NCI-H2196 (cell line): ENCODE measurements at regions not wholly inside any gene's neighbourhood (a gene's known extent, or its start where the extent isn't known, plus 50 kb on each side); places are given as distances from the start of the nearest gene placed in this dataset.
"Not testable (repeated sequence)": the region's sequence is repeated elsewhere in the genome, so short reads cannot be mapped to it uniquely, and the experiment has no call there.

Experiments used
- DNase-seq: peaks from one replicate; lab custom pipeline; 2025; ENCODE audit not compliant: unreplicated experiment; lab: John Stamatoyannopoulos, UW

DNA sequence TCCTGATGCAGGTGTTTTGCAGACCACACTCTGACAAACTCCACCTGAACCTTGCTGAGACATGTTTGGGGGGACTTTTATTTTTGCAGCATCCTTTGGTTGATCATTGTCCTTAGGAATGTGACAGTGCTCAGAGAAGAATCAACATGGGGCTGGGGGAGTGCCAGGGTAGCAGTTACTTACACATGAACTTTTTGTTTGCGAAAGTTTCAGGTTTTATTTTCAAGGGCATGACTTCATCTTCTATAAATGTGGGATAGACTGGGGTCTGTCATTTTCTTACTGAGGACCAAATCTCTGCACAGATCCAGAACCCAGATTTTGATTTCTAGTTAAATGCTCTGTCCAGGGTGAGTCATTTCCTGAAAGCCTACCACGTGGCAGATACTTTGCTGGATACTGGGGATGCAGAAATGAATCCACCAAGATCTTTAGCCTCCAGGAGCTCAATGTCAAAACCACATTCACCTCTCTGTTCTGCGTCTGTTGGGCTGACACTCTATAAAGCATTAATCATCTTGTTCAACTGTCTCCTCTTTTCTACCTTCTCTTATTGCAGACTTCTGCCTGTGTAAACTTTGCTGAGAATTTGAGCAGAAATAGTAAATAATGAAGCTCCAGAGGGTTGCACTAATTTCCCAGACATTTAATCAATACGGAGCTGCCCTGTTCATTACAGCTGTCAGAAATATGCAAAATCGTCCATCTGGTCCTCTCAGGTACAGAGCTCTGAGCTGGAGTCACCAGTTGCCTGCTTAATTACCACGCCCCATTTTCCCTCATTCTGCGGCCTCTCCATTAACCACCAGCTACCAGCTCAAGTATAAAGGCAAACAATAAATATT, 387.9 kb downstream of the MIAT start:
- DNase-seq: no peak

DNA sequence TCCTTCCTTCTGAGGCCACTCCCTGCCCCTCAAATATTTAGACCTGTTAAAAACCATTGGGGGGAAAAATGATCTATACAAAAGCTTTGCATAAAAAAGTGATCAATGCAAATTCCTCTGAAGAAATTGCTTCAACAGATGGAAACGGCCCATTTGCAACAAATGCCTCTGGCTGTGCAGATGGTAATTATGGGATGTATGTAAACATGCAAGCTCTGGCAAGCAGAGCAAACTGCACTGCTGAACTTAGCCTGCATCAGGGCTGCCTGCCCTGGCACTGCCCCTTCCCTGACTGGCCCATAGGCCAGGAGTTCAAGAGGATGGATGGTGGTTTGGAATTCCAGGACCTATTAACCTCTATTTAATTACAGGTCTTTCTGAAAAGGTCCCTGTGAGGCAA, 388.7 kb downstream of the MIAT start:
- DNase-seq: peak; percentile 2

DNA sequence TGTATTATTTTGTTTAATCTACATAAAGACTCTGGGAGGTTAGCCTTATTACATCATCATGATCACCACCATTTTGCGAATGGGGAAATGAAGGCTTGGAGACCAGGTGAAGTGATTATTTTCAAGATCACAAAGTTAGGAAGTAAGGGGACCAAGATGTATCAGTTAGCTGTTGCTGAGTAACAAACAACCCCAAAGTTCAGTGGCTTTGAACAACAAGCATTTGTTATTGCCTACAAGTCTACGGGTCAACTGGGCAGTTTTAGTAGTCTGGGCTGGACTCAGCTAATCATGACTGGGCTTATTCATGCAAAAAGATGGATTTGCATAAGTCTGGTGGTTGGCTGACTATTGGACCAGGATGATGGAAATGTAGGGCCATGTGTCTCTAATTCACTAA, 389.2 kb downstream of the MIAT start:
- DNase-seq: no peak

DNA sequence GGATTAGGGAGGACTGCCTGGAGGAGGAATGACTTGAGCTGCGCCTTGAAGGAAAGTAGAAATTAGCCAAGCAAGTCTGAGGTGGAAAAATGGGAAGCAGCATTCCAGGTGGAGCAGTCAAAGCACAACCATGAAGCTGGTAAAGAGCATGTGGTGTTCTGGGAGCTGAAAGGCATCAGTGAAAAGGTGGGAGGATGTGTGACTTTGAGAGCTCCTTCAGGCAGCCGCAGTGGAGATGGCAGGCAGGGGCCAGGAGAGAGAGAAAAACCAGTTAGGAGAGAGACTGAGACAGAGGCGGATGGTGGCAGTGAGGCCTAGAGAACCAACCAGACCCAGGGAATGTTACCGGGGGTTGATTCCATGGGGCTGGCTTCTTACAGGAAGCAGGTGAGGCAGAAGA, 393.4 kb downstream of the MIAT start:
- DNase-seq: no peak

DNA sequence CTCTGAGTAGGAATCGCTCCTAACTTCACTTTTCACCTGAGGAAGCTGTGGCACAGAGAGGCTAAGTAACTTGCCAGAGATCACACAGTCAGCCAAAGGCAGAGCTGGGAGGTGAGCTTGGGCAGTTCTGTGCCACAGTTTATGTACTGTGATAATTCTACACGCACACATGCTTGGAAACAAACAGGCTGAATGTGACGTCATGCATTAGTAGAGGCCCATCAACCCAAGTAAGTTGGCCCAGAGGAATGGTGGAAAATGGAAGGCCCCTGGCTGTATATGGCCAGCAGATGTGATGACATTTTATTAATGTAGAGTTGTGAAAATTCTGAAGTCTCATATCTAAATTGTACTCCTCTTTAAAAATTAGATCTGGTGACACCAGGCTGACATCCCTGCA, 394.0 kb downstream of the MIAT start:
- DNase-seq: no peak

DNA sequence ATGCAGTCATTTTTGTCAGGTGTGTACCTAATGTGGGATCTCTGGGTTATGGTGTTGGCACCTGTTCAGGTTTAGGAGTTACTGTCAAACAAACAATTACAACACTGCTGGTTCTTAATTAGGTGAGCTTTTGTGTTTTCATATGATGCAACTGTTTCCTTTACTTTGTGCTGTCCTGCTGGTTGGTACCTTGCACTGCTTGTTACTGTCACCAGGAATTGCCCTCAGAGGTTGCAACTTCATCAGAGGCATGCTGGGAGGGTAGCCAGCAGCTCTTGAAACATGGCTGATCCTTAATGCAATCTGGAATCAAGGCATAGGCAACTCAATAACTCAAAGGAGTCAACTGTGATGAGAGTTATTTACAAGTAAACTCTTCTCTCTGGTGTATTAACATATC, 400.3 kb downstream of the MIAT start:
- DNase-seq: no peak

DNA sequence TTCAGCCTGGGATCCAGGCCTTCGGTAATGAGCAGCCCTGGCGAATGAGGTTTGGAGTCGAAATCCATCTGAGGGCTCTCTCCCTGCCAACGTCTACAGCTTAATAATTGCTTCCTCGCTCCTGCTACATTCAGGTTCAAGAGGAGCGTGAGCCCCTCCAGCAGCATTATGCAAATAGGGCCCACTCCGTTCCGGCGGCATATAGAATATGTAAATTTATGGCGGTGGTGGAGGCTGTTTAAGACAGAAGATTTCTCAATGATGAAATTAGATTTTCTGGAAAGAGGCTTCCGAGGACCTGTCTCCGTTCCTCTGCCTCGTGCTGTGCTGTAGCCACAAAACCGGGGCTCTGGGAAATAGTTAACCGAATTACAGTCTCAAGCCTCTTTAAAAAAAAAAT, 402.8 kb downstream of the MIAT start:
- no peak for DNase-seq

DNA sequence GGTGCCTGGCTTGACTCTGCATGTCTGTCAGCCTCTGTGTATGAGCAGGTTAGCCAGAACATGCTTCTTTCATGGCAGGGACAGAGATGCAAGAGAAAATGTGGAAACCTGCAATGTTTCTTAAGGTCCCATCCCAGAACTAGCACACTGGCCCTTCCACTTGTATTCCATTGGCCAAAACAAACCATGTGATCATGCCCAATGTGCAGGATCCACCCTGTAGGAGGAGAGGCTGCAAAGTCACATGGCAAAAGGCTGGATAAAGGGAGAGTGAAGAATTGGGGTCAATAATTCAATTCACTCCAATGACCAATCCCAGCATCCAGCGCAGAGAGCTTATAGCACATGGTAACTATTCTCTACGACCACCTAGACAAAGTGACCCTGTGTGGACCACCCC, 405.5 kb downstream of the MIAT start:
- DNase-seq: no peak

DNA sequence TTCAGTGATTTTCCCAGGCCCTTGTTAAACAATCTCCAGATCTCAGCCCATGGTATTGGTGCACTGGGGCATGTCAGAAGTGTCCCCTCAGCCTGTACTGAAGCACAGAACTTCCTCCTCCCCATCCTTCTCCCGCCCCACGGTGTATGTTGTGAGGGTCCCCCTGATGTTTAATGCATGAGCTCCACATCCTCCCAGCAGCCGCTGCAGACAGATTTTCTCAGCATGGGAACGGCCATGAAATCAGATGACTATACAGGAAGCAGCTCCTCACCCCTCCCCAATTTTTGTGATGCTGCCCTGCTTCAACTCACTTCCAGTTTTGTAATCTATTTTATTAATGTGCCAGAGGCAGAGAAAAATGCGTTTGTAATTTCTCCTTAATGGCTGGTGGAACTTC, 406.0 kb downstream of the MIAT start:
- DNase-seq: no peak

DNA sequence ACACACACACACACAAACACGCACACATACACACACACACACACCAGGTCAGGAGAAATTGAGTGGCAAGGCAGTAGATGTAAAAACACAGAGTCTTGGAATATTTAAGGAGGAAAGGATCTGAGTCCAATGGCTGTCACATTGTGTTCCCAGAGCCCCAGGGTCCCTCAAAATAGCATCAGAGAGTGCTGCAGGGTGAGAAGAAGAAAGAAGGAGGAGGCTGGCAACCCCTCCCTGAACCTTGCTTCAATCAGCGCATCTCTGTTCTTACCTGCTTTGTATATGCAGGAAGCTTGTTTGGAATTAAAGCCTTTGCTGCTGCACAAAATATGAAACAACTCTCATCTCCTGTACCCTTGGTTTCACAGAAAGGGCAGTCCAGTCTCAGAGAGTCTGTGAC, 406.5 kb downstream of the MIAT start:
- no peak for DNase-seq

DNA sequence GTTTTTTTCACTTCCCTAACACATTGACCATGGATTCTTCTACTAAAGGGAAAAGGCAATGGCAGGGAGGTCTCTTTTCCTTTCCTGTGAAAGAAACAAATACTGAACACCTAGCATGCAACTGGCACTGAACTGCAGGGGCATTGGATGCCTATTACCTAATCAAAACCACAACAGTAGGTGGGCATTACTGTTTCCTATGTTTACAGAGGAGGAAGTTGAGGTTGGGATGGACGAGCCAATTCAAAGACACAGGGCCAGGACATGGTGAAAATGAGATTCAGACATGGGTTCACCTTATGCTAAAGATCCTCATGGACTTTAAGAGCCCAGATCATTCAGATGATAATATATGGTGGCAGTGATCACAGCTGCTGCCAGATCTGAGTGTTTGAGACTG, 407.0 kb downstream of the MIAT start:
- no peak for DNase-seq

DNA sequence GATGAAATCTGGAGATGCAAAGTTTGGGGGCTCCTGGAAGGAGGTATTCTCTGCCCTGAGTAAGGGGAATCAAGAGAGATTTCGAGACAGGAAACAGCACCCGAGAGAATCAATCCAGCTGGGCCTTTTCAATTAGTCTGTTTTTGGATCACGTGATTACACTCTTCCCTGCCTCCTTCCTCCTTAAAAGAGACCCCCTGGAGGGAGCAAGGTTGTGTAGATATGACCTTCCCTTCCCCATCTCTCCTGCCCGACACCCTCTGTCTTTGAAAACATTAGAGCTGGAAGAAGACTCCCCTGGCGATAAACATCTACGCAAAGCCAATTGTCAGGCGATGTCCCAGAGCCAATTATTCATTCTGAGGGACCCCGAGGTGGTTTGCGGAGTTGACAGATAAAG, 407.9 kb downstream of the MIAT start:
- no peak for DNase-seq

DNA sequence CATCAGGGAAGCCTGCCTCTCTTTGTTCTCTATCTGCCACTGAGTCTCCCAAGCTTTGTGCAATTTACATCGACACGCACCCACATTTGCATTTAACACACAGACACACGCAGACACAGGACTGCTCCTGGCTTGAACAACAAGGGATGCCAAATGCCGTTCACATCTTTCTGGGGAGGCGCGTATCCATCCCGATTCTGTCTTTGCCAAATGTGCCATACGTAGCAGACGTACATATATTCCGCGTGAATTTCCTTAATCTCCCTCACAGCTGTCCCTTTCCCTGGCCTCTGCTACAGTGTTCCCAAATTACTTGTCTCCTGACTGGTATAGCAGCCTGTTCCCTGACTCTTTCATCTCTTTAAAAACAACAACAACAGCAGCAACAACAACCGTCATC, 409.5 kb downstream of the MIAT start:
- DNase-seq: no peak

DNA sequence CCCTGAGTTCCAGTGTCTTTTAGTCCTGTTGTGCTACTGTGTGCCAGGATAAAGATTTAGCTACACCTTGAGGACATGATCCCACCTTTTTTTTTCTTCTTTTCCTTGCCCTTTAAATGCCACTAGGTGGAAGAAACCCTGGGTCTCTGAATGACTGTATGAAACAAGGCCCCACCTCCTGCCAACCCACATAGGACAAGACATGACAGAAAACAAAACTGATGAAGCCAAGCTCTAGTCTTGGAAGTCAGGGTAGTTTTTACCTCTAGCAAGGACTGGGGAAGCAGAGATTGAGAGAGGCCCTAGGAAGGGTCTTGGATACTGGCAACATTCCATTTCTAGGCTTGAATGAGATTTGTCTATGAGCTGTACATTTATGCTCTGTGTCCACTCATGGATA, 410.7 kb downstream of the MIAT start:
- DNase-seq: no peak

DNA sequence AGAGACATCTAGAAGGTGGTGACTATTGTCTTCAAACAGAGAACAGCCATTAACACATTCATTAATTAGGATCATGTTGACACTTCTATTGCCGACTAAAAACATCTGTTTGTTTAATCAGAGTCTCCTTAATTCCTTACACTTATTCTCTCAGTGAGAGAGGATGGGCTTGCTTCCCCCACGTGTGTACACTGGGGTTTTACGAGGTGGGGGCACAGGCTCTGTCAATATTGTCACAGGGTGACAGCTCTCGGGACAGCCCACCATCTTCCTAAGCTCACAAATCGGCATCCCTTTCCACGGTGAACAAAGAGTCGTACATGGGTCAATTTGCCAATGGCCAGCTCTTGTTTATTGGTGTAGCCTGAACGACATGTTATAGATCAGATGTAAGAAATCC, 413.2 kb downstream of the MIAT start:
- DNase-seq: no peak

DNA sequence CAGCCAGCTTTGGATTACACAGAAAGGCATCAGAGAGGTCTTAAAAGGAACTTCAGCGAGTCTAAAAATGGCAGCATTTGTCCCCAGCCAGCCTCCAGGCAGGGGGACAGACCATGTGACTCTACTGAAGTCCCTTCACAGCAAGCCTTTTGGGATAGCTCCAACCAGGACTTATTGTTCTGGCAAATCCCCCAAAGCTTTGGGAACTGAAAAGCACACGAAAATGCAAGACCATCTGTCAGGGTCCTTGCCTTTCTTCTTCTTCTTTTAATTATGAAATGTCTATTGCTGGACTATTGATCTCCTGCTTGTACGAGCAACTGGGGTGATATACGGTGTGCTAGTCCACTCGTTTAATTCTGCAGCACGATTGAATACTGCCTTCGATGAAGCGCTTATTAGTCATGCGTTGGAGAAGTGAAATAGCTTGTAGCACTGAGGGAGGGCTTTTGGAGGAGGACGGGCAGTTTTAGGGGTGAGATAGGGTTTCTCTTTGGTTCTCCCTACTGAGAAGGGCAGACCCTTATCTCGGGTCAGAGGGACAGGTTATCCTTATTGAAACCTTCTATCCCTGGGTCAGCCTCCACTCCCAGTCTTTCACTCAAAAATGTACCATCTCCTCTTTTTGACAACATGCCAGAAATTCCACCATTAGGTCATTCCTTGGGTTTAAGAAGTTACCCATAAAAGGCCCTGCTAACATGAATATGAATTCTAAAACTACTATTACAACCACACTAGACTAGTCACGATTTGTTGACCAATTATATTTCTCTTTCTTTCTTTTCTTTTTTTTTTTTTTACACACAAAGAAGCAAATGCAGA, 416.4 kb downstream of the MIAT start:
- DNase-seq: no peak

DNA sequence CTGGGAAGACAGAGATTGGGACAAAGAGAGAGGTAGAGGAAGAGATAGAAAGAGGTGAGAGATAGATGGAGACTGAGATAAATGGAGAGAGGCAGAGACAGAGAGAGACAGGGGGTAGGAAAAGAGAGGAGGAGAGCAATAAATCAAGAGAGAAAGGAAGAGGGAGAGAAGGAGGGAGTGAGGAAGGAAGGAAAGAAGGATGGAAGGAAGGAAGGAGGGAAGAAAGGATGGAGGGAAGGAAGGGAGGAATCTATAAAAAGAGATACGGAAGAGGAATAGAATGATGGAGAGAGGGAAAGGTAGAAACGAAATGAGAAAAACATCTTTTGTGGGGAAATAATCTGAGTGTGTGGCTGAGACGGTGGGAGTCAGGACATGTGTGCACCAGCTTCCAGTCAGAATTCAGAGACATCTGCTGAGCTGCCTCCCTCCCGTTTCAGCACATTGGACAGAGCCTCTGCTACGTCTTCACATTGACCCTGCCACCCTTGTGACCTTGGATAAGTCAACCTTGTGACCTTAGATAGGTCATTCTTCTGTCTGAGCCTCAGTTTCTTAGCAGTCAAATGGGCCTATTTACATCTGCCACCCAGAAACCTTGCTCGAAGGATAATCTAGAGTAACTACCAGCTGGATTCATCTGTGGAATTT, 417.8 kb downstream of the MIAT start:
- DNase-seq: no peak

DNA sequence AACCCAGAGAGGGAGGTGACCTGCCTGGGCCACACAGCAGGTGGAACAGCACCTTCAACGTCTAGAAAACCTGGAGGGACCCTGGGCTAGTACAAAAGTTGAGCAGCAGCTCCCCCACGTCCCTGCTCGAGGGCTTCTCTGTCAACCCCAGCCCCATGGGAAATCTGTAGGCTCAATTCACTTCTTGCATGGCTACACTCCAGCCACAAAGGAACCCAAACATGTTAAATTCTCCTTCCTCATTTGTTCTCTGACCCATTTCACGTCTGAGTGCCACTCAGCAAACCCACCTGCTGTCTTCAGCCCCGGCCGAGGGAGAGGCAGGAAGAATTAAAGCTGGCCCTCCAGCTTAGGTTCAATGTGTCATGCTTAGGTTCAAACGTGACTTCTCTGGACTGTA, 418.5 kb downstream of the MIAT start:
- no peak for DNase-seq

DNA sequence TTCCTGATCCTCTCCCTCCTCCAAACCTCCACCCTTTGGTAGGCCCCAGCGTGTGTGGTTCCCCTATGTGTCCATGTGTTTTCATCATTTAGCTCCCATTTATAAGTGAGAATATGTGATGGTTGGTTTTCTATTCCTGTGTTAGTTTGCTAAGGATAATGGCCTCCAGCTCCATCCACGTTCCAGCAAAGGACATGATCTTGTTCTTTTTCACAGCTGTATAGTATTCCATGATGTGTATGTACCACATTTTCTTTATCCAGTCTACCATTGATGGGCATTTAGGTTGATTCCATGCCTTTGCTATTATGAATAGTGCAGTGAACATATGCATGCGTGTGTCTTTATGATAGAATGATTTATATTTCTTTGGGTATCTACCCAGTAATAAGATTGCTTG, 420.7 kb downstream of the MIAT start:
- DNase-seq: not testable (repeated sequence)

DNA sequence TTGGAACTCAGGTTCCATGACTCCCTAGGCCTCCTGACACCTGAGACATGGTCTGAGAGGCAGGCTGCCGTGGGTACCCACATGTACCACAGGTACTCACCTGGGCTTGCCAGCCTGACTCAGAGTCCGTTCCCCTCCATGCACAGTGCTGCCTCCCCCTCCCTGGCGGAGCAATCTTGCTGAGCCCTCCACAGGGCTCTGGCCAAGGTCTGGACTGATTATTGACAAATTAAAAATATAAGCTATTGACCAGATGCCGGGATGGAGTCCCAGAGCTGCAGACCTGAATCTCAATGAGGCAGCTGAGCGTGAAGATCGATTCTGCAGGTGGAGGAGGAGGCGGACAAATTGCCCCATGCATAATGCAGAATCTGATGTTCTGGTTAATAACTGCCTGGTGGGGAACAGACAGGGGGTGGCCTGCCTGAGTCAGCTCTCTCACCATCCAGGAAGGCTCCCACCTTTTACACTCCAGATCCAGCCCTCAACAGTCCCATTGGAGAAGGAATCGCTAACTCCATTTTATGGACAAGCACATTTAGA, 422.7 kb downstream of the MIAT start:
- DNase-seq: no peak

DNA sequence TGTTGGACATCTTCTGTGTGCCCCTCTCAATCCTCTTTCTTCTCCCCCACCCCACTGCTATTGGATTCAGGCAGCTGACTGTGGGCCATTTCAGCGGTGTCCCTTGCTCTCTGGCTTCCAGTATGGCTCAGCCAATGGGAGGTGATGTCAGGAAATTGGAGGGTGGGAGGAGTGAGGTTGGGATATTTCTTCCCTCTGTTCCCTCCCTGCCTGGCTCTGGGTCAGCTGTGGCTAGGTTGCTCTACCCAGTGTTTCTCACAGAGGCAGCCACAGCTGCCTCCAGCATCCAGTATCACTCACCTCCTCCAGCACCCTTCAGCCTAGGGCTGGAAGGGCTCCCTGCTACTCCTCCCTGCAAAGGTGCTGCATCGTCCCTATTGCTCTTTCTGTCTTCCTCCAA, 423.5 kb downstream of the MIAT start:
- DNase-seq: no peak

DNA sequence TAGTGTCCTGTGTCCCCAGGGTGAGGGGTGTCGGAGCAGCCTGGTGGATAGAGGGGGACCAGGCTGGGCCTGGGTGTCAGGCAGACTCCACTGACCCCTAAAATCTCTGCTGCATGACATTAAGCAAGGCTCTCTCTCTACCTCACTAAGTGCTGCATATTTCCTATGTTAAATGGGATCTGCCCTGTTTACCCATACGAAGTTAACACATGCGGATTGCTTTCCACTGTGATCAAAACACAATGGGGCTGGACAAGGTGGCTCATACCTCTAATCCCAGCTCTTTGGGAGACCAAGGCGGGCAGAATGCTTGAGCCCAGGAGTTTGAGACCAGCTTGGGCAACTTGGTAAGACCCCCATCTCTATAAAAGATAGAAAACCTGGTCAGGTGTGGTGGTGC, 426.2 kb downstream of the MIAT start:
- DNase-seq: no peak
